ENCODE measurements at regions not wholly inside any gene's neighbourhood (a gene's known extent, or its start where the extent isn't known, plus 50 kb on each side); places are given as distances from the start of the nearest gene placed in this dataset.
"Not testable (repeated sequence)": the region's sequence is repeated elsewhere in the genome, so short reads cannot be mapped to it uniquely, and the experiment has no call there.

- no peak for DNase-seq
Measured at GRCh38 chrX:93264261-93265002, 408.9 kb downstream of the NAP1L3 start.

GRCh38 chrX:93259029-93259428, 414.3 kb downstream of the NAP1L3 start:
- DNase-seq, result no peak

GRCh38 chrX:93242897-93243296, 430.5 kb downstream of the NAP1L3 start:
- DNase-seq, result peak; percentile 85

- not testable (repeated sequence) for DNase-seq
Measured at GRCh38 chrX:93235494-93236256, 437.7 kb downstream of the NAP1L3 start.

- no peak for DNase-seq
Measured at GRCh38 chrX:93229036-93229435, 444.3 kb downstream of the NAP1L3 start.
